Testis (tissue), 2 donors: ENCODE measurements at regions not wholly inside any gene's neighbourhood (a gene's known extent, or its start where the extent isn't known, plus 50 kb on each side); places are given as distances from the start of the nearest gene placed in this dataset.
"Not testable (repeated sequence)": the region's sequence is repeated elsewhere in the genome, so short reads cannot be mapped to it uniquely, and the experiment has no call there.

Experiments used
- DNase-seq: peaks from one replicate; pipeline ENCODE4 v3.0.0-alpha.2; 2019
- H3K27ac ChIP-seq, 2 donors: fragments of 200-600 bp; sonication (generic); one replicate each; pipeline ENCODE4 v1.5.1; 2019
- H3K27me3 ChIP-seq: fragments of 200-600 bp; sonication (generic); one replicate; pipeline ENCODE4 v1.5.1; 2019
- H3K36me3 ChIP-seq: fragments of 200-600 bp; sonication (generic); one replicate; pipeline ENCODE4 v1.5.1; 2017; ENCODE audit warnings: low read depth; ENCODE audit errors: missing control alignments
- H3K4me1 ChIP-seq: fragments of 200-600 bp; sonication (generic); one replicate; pipeline ENCODE4 v1.5.1; 2019
- H3K4me3 ChIP-seq, 2 donors: fragments of 200-600 bp; sonication (generic); one replicate each; pipeline ENCODE4 v1.5.1; 2017 to 2019
- H3K9me3 ChIP-seq: fragments of 200-600 bp; sonication (generic); one replicate; pipeline ENCODE4 v1.5.1; 2017
- POLR2A ChIP-seq: fragments of 450-650 bp; IDR thresholded peaks from one replicate; pipeline ENCODE4 v1.6.1; 2017; ENCODE audit warnings: antibody characterized with exemption, mild to moderate bottlenecking, moderate library complexity
- WGBS, 2 donors: methylation state at CpG; one replicate each; pipeline ENCODE4 v1.1.5; 2018; 5-methylcytosine and 5-hydroxymethylcytosine counted together
- intact Hi-C: fragments of 100-400 bp; cut with DNase I; formaldehyde crosslinking; loops from one replicate; pipeline ENCODE4 v1.15.1; 2023; ENCODE audit warnings: low total_unique reads
- TF ChIP-seq, protein P1 (sequence below), 3 experiments: fragments of 450-650 bp in 2 of 3; fragments of 200-600 bp in 1 of 3; sonication (generic) in 1 of 3; IDR thresholded peaks; one replicate each; pipeline ENCODE4 v1.5.1; 2016 to 2019; ENCODE audit warnings: antibody characterized with exemption in 3 of 3, mild to moderate bottlenecking in 2 of 3, moderate library complexity in 1 of 3

DNA sequence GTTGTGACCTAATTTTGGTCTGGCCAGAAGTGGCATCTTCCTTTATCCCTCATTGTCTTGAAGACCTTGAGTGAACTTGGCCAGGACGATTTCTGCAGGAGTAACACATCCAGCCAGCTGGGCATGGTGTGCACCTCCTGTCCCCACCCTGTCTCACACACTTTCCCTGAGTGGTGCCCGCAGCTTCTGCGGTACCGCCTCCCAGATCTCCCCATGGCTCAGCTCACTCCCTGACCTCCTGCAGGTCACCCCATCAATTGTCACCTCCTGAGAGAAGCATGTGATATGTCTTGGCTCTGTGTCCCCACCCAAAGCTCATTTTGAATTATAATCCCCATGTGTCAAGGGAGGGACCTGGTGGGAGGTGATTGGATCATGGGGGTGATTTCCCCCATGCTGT is 50.2 kb upstream of the TP53I11 start:
- DNase-seq: no peak
- 87 to 90% methylated on average over 4 of the region's 4 CpGs for WGBS, 2 donors
- intact Hi-C loops: no loop called here
- no peak overlapping the region for H3K4me3 ChIP-seq
- peaks cover 7% of the 10 kb centered on the region for H3K4me1 ChIP-seq
- H3K9me3 ChIP-seq: no peaks in the 10 kb centered on the region
- no peaks in the 10 kb centered on the region for H3K36me3 ChIP-seq
- TF ChIP-seq, protein P1, sequence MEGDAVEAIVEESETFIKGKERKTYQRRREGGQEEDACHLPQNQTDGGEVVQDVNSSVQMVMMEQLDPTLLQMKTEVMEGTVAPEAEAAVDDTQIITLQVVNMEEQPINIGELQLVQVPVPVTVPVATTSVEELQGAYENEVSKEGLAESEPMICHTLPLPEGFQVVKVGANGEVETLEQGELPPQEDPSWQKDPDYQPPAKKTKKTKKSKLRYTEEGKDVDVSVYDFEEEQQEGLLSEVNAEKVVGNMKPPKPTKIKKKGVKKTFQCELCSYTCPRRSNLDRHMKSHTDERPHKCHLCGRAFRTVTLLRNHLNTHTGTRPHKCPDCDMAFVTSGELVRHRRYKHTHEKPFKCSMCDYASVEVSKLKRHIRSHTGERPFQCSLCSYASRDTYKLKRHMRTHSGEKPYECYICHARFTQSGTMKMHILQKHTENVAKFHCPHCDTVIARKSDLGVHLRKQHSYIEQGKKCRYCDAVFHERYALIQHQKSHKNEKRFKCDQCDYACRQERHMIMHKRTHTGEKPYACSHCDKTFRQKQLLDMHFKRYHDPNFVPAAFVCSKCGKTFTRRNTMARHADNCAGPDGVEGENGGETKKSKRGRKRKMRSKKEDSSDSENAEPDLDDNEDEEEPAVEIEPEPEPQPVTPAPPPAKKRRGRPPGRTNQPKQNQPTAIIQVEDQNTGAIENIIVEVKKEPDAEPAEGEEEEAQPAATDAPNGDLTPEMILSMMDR (IDR thresholded peaks at IDR 0.05): no peak
- TF ChIP-seq POLR2A: no peak
- no peaks in the 10 kb centered on the region for H3K27me3 ChIP-seq
- no peak overlapping the region for H3K27ac ChIP-seq

DNA sequence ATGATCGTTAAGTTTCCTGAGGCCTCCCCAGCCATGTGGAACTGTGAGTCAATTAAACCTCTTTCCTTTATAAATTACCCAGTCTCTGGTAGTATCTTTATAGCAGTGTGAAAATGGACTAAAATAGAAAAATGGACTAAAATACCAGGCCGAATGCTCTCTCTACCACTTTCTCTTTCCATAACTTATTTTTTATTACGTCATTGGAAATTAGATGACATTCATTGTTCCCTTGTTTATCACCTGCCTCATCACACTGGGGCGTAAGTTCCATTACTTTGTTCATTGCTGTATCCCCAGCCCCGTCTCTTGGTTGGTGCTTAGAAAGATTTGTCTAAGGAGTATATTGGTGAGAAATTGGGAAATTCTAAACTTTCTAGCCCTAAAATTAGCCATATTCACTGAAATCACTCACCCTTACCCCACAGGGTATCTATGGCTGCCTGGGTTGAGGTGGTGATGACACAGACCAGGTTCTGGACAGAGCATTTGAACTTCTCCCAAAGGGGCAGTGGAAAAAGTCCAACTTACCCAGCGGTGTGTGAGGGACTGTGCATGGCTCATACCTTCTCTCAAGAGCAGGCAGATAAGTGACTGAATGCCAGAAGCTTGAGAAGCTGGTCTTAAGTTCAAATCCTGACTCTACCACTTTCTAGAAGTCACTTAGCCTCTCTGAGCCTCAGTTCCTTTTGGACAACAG is 50.9 kb upstream of the TP53I11 start:
- TF ChIP-seq, protein P1 (IDR thresholded peaks at IDR 0.05): no peak
- TF ChIP-seq POLR2A: no peak
- Histone ChIP-seq H3K27me3 (no peaks in the 10 kb centered on the region), H3K4me3 (no peak overlapping the region), H3K27ac (no peak overlapping the region), H3K4me1 (peaks cover 7% of the 10 kb centered on the region), H3K9me3 (no peaks in the 10 kb centered on the region), H3K36me3 (no peaks in the 10 kb centered on the region)
- 89 to 92% methylated on average over 6 of the region's 6 CpGs for WGBS, 2 donors
- intact Hi-C loops: no loop called here
- no peak for DNase-seq

DNA sequence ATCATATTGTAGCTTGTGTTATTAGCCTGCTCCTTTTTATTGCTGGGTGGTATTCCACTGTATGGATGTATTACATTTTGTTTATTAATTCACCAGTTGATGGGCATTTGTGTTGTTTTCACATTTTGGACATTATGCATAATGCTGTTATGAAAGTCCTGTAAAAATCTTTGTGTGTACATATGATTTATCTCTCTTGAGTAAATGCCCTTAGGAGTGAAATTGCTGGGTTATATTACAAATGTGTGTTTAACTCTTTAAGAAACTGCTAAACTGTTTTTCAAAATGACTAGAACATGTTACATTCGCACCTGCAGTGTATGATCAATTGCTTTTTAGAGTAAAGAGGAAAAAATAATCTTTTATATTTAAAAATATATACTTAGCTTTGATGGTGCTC is 54.4 kb upstream of the TP53I11 start:
- intact Hi-C loops: no loop called here
- H3K4me3 ChIP-seq: no peak overlapping the region
- no peaks in the 10 kb centered on the region for H3K9me3 ChIP-seq

DNA sequence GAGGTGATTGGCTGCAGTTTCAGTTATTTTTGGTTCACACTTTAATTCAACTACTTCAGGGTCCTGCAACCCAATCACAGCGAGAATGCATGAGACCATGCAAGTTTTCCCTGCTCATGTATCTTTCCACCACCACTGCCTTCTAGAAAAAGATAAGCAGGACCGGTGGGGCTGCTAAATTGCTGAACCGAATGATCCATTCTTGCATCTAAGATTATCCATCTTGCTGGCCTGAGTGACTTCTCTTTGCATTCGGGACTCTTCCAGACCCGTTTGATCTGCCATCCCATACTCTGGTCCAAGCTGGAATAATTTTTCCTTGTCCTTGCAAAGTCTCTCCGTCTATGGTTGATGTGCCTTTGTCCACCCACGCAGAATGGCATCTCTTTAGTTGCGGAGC is 56.3 kb upstream of the TP53I11 start:
- no peaks in the 10 kb centered on the region for H3K4me1 ChIP-seq
- H3K27me3 ChIP-seq: no peaks in the 10 kb centered on the region
- no peaks in the 10 kb centered on the region for H3K9me3 ChIP-seq
- no peak overlapping the region for H3K4me3 ChIP-seq
- intact Hi-C loops: no loop called here
- no peaks in the 10 kb centered on the region for H3K36me3 ChIP-seq
- 63 to 74% methylated on average over 8 of the region's 8 CpGs for WGBS, 2 donors
- no peak overlapping the region for H3K27ac ChIP-seq
- no peak for DNase-seq
- TF ChIP-seq POLR2A: no peak
- TF ChIP-seq, protein P1 (IDR thresholded peaks at IDR 0.05): no peak

More for the DNA sequence above, 54.4 kb upstream of the TP53I11 start:
- Histone ChIP-seq H3K27ac (no peak overlapping the region), H3K4me1 (no peaks in the 10 kb centered on the region), H3K36me3 (no peaks in the 10 kb centered on the region), H3K27me3 (no peaks in the 10 kb centered on the region)
- 91 to 95% methylated on average over 1 of the region's 1 CpG for WGBS, 2 donors
- DNase-seq: no peak
- no peak for TF ChIP-seq POLR2A
- TF ChIP-seq, protein P1 (IDR thresholded peaks at IDR 0.05): no peak

DNA sequence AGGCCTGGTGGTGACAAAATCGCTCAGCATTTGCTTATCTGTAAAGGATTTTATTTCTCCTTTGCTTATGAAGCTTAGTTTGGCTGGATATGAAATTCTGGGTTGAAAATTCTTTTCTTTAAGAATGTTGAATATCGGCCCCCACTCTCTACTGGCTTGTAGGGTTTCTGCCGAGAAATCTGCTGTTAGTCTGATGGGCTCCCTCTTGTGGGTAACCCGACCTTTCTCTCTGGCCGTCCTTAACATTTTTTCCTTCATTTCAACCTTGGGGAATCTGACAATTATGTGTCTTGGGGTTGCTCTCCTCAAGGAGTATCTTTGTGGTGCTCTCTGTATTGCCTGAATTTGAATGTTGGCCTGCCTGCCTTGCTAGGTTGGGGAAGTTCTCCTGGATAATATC is 65.3 kb upstream of the TP53I11 start:
- H3K4me1 ChIP-seq, DNase-seq, H3K27me3 ChIP-seq, H3K27ac ChIP-seq, H3K4me3 ChIP-seq, intact Hi-C loops, H3K9me3 ChIP-seq, H3K36me3 ChIP-seq: not testable (repeated sequence)
- 71 to 76% methylated on average over 5 of the region's 5 CpGs for WGBS, 2 donors

DNA sequence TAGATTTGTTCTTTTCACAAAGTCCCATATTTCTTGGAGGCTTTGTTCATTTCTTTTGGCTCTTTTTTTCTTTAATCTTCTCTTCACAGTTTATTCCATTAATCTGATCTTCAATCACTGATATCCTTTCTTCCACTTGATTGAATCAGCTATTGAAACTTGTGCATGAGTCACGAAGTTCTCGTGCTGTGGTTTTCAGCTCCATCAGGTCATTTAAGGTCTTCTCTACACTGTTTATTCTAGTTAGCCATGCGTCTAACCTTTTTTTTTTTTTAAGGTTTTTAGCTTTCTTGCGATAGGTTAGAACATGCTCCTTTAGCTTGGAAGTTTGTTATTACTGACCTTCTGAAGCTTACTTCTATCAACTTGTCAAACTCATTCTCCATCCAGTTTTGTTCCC is 65.8 kb upstream of the TP53I11 start:
- DNase-seq, H3K4me1 ChIP-seq, H3K36me3 ChIP-seq, intact Hi-C loops, H3K27me3 ChIP-seq, H3K27ac ChIP-seq, H3K9me3 ChIP-seq, H3K4me3 ChIP-seq: not testable (repeated sequence)
- WGBS, 2 donors: 92% methylated on average over 4 of the region's 4 CpGs
